BE2C (cell line): ENCODE measurements at regions not wholly inside any gene's neighbourhood (a gene's known extent, or its start where the extent isn't known, plus 50 kb on each side); places are given as distances from the start of the nearest gene placed in this dataset.
"Not testable (repeated sequence)": the region's sequence is repeated elsewhere in the genome, so short reads cannot be mapped to it uniquely, and the experiment has no call there.

Experiments
- DNase-seq: peaks from one replicate; pipeline ENCODE4 v3.0.0-alpha.2; 2020
- H3K27me3 ChIP-seq: fragments of 250-450 bp; sonication (Bioruptor Pico); 2 replicates; pipeline ENCODE4 v1.5.1; 2020; ENCODE audit warnings: mild to moderate bottlenecking
- H3K36me3 ChIP-seq: fragments of 250-450 bp; sonication (Bioruptor Pico); 2 replicates; pipeline ENCODE4 v1.5.1; 2020; ENCODE audit warnings: mild to moderate bottlenecking
- H3K4me1 ChIP-seq: fragments of 250-450 bp; sonication (Bioruptor Pico); 2 replicates; pipeline ENCODE4 v1.5.1; 2020
- H3K4me3 ChIP-seq: 2 replicates; pipeline ENCODE4 v1.5.1; 2011; ENCODE audit warnings: low read depth, low read length
- H3K9me3 ChIP-seq: fragments of 250-450 bp; sonication (Bioruptor Pico); 2 replicates; pipeline ENCODE4 v1.5.1; 2020
- TF ChIP-seq, protein P1 (sequence below): IDR thresholded peaks from 2 replicates; pipeline ENCODE4 v1.5.1; 2012; ENCODE audit warnings: mild to moderate bottlenecking, low read depth, low read length

- TF ChIP-seq, protein P1, sequence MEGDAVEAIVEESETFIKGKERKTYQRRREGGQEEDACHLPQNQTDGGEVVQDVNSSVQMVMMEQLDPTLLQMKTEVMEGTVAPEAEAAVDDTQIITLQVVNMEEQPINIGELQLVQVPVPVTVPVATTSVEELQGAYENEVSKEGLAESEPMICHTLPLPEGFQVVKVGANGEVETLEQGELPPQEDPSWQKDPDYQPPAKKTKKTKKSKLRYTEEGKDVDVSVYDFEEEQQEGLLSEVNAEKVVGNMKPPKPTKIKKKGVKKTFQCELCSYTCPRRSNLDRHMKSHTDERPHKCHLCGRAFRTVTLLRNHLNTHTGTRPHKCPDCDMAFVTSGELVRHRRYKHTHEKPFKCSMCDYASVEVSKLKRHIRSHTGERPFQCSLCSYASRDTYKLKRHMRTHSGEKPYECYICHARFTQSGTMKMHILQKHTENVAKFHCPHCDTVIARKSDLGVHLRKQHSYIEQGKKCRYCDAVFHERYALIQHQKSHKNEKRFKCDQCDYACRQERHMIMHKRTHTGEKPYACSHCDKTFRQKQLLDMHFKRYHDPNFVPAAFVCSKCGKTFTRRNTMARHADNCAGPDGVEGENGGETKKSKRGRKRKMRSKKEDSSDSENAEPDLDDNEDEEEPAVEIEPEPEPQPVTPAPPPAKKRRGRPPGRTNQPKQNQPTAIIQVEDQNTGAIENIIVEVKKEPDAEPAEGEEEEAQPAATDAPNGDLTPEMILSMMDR: no peak
- DNase-seq: no peak
- Histone ChIP-seq H3K9me3 (no peaks in the 10 kb centered on the region), H3K4me3 (no peak overlapping the region), H3K36me3 (no peaks in the 10 kb centered on the region), H3K27me3 (no peaks in the 10 kb centered on the region), H3K4me1 (no peaks in the 10 kb centered on the region)
Observed at GRCh38 chr4:175070444-175070843, 152.3 kb downstream of the ADAM29 start.

- DNase-seq: no peak
- H3K4me3 ChIP-seq: no peak overlapping the region
- H3K36me3 ChIP-seq: no peaks in the 10 kb centered on the region
- TF ChIP-seq, protein P1: no peak
- H3K27me3 ChIP-seq: no peaks in the 10 kb centered on the region
- no peaks in the 10 kb centered on the region for H3K4me1 ChIP-seq
- no peaks in the 10 kb centered on the region for H3K9me3 ChIP-seq
Observed at GRCh38 chr4:175071123-175071522, 153.0 kb downstream of the ADAM29 start.

GRCh38 chr4:175087145-175087544 lies 169.0 kb downstream of the ADAM29 start:
- DNase-seq: no peak
- H3K9me3 ChIP-seq: no peaks in the 10 kb centered on the region
- TF ChIP-seq, protein P1: no peak
- H3K4me3 ChIP-seq: no peak overlapping the region
- no peaks in the 10 kb centered on the region for H3K27me3 ChIP-seq
- no peaks in the 10 kb centered on the region for H3K36me3 ChIP-seq
- H3K4me1 ChIP-seq: no peaks in the 10 kb centered on the region

DNA sequence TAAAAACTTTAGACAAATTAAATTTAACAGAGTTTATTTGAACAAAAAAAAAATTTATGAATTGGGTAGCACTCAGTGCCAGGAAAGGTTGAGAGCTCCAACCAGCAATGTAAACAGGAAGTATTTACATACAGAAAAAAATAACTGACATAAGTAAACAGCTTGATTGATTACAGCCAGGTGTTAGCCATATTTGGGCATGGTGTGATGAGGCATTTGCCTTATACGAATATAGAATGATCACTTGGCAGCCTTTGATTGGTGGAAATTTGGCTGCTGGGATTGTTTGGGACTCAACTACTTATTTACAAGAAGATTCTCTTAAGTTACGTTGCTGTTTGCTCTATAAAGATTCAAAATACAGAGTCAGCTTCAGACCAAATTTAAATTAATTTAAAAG lies 172.0 kb downstream of the ADAM29 start:
- H3K27me3 ChIP-seq: no peaks in the 10 kb centered on the region
- no peaks in the 10 kb centered on the region for H3K36me3 ChIP-seq
- H3K9me3 ChIP-seq: no peaks in the 10 kb centered on the region
- H3K4me1 ChIP-seq: no peaks in the 10 kb centered on the region
- no peak overlapping the region for H3K4me3 ChIP-seq
- TF ChIP-seq, protein P1: no peak
- no peak for DNase-seq

GRCh38 chr4:175091649-175092048 lies 173.5 kb downstream of the ADAM29 start:
- DNase-seq: no peak
- Histone ChIP-seq H3K27me3 (no peaks in the 10 kb centered on the region), H3K36me3 (no peaks in the 10 kb centered on the region), H3K4me3 (no peak overlapping the region), H3K4me1 (no peaks in the 10 kb centered on the region), H3K9me3 (no peaks in the 10 kb centered on the region)
- TF ChIP-seq, protein P1: no peak

- Histone ChIP-seq H3K4me3 (no peak overlapping the region), H3K9me3 (no peaks in the 10 kb centered on the region), H3K4me1 (no peaks in the 10 kb centered on the region), H3K27me3 (no peaks in the 10 kb centered on the region), H3K36me3 (no peaks in the 10 kb centered on the region)
- DNase-seq: no peak
- TF ChIP-seq, protein P1: no peak
Observed at GRCh38 chr4:175092114-175092513, 174.0 kb downstream of the ADAM29 start.

DNA sequence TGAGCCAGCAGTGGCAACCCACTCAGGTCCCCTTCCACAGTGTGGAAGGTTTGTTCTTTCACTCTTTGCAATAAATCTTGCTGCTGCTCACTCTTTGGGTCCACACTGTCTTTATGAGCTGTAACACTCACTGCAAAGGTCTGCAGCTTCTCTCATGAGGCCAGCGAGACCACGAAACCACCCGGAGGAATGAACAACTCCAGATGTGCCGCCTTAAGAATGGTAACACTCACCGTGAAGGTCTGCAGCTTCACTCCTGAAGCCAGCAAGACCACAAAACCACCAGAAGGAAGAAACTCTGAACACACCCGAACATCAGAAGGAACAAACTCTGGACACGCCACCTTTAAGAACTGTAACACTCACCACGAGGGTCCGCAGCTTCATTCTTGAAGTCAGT lies 174.9 kb downstream of the ADAM29 start:
- H3K4me1 ChIP-seq, H3K27me3 ChIP-seq, DNase-seq, H3K4me3 ChIP-seq, H3K9me3 ChIP-seq, H3K36me3 ChIP-seq: not testable (repeated sequence)
